Pancreas (tissue), 10 donors: ENCODE measurements at regions not wholly inside any gene's neighbourhood (a gene's known extent, or its start where the extent isn't known, plus 50 kb on each side); places are given as distances from the start of the nearest gene placed in this dataset.

Experiments
- ATAC-seq, 4 donors: fragments of 200-7000 bp; cut with Tn5 transposase; one replicate each; pipeline versions ENCODE4 v1.8.0 to v1.9.1; 2020; ENCODE audit warnings: mild to moderate bottlenecking in 4 of 4, moderate library complexity in 4 of 4
- DNase-seq, 6 donors: peaks; one replicate each; pipeline ENCODE4 v3.0.0-alpha.2; 2020
- FAIRE-seq: peaks from 2 replicates; lab custom pipeline; 2012; peaks lifted over from hg19 to GRCh38; lab: Jason Lieb, UNC
- H3K27ac ChIP-seq, 4 donors: fragments of 200-600 bp; sonication (generic); 1 replicate in 3 of 4; 2 replicates in 1 of 4; pipeline versions ENCODE4 v1.5.0 to v1.8.0; 2020
- H3K27me3 ChIP-seq, 4 donors: fragments of 200-600 bp; one replicate each; pipeline ENCODE4 v1.8.0; 2021
- H3K36me3 ChIP-seq, 3 donors: fragments of 200-600 bp; sonication (generic) in 1 of 3; one replicate each; pipeline versions ENCODE4 v1.5.0 to v1.8.0; 2020 to 2021
- H3K4me1 ChIP-seq, 3 donors: fragments of 200-600 bp; one replicate each; pipeline ENCODE4 v1.8.0; 2021
- H3K4me3 ChIP-seq, 4 donors: fragments of 200-600 bp; sonication (generic) in 2 of 4; one replicate each; pipeline versions ENCODE4 v1.5.0 to v1.8.0; 2020 to 2021
- H3K9me3 ChIP-seq, 4 donors: fragments of 200-600 bp; one replicate each; pipeline ENCODE4 v1.8.0; 2021
- WGBS, 2 donors: extraction: QIAGEN DNeasy Blood & Tissue Kit; methylation state at CpG; one replicate each; pipeline ENCODE4 v1.1.7; 2013; 5-methylcytosine and 5-hydroxymethylcytosine counted together
- intact Hi-C, 3 donors: fragments of 100-400 bp; cut with DNase I; formaldehyde crosslinking; loops; one replicate each; pipeline versions ENCODE4 v1.11.1 to v1.14.2; 2022
- TF ChIP-seq, protein P1 (sequence below), 4 donors: fragments of 200-600 bp; sonication (generic) in 3 of 4; IDR thresholded peaks; one replicate each; pipeline versions ENCODE4 v1.5.0 to v1.8.0; 2021; ENCODE audit warnings: antibody characterized with exemption in 4 of 4
- donor health status: healthy with polysubstance abuse.
- donor health status: DM: no; HTN: no; CAD: no; lungs with moderate emphysema.
- donor health status: DM: no; HTN: no; CAD: no.
- donor health status: control.
- donor health status: control.
- donor health status: Bipolar disorder and iron deficiency.
- donor health status: DM: yes; HTN: yes; CAD: no.
- donor health status: DM: no; HTN: no; CAD: no.
- donor health status: DM: no; HTN: no; CAD: no.
- donor health status: DM: yes; HTN: yes; CAD: no.

DNA sequence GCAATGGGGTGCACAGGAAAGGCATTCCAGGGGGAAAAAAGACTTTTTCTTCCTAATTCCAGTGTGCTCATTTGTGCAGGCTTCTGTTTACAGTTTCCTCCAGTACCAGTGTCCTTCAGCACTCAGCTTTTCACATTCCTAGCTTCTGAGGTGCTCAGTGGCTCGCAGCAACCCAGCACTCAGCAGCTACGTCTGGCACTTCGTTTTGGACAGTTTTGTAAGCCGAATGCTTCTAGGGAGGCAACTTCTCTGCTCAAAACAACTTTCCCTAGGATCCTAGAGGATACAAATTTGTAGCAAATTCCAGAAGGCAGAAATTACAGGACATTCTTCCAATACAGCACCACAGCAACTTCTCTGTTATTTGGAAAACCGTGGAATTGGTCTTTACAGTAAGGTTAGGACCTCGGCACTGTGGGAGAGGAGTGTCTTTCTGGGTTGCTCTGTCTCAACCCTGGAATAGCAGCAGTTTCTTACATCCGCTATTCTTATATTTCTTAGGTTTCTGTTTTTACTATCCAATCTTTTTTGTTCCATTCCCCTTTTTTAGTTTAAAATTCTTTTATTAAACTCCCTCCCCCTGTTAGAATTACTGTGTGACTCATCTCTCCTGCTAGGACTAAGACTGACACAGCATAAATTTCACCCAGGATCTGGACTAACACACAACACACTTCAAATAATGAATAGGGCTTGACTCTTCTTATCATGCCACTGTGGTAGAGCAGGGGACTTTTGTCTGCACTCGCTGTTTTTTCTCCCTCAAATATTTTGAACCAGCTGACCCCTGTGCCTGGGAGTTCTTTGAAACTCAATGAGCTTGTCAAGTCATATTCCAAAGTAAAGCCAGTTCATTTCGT lies 1314.7 kb downstream of the FSTL5 start:
- DNase-seq (no peak), ATAC-seq (peak in 3 of 4 donors; percentile 36 to 65 (median 44)), FAIRE-seq (no peak)
- WGBS, 2 donors: 37 to 42% methylated on average over 9 of the region's 9 CpGs
- intact Hi-C loops: no loop called here
- TF ChIP-seq, protein P1, sequence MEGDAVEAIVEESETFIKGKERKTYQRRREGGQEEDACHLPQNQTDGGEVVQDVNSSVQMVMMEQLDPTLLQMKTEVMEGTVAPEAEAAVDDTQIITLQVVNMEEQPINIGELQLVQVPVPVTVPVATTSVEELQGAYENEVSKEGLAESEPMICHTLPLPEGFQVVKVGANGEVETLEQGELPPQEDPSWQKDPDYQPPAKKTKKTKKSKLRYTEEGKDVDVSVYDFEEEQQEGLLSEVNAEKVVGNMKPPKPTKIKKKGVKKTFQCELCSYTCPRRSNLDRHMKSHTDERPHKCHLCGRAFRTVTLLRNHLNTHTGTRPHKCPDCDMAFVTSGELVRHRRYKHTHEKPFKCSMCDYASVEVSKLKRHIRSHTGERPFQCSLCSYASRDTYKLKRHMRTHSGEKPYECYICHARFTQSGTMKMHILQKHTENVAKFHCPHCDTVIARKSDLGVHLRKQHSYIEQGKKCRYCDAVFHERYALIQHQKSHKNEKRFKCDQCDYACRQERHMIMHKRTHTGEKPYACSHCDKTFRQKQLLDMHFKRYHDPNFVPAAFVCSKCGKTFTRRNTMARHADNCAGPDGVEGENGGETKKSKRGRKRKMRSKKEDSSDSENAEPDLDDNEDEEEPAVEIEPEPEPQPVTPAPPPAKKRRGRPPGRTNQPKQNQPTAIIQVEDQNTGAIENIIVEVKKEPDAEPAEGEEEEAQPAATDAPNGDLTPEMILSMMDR (IDR thresholded peaks at IDR 0.05): no peak
- Histone ChIP-seq H3K9me3 (no peaks in the 10 kb centered on the region), H3K4me1 (no peaks in the 10 kb centered on the region), H3K4me3 (no peak overlapping the region), H3K36me3 (no peaks in the 10 kb centered on the region), H3K27ac (no peak overlapping the region), H3K27me3 (no peaks in the 10 kb centered on the region)

- TF ChIP-seq, protein P1 (IDR thresholded peaks at IDR 0.05): no peak
- ATAC-seq: no peak
- no peaks in the 10 kb centered on the region for H3K27me3 ChIP-seq
- intact Hi-C loops: no loop called here
- H3K9me3 ChIP-seq: no peaks in the 10 kb centered on the region
- no peak for FAIRE-seq
- WGBS, 2 donors: 44 to 58% methylated on average over 1 of the region's 1 CpG
- H3K36me3 ChIP-seq: no peaks in the 10 kb centered on the region
- no peak overlapping the region for H3K4me3 ChIP-seq
- H3K27ac ChIP-seq: no peak overlapping the region
- no peak for DNase-seq
- H3K4me1 ChIP-seq: no peaks in the 10 kb centered on the region
These were observed 1299.5 kb downstream of the FSTL5 start for GRCh38 chr4:160864253-160864652.

GRCh38 chr4:160869899-160870298 lies 1293.9 kb downstream of the FSTL5 start:
- H3K27me3 ChIP-seq: no peaks in the 10 kb centered on the region

DNA sequence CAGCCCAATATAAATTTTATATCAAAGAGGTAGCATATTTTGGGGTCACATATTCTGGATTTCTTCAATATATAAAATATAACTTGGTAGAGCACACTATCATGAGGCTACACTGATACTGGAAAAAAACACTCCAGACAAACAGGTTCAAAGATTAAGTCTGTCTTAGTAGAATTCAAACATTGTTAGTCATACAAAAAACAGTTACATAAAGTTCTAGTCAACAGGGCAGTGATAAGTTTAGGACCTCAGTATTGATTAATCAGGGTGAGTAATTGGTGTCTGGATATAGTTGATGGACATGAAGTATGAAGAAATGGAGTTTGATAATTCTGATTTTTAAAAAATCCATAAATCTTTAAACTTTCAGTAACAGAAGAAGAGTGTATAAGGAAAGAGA lies 1291.3 kb downstream of the FSTL5 start:
- Histone ChIP-seq H3K27me3 (no peaks in the 10 kb centered on the region), H3K4me3 (no peak overlapping the region), H3K9me3 (no peaks in the 10 kb centered on the region), H3K27ac (no peak overlapping the region), H3K36me3 (no peaks in the 10 kb centered on the region), H3K4me1 (no peaks in the 10 kb centered on the region)
- no peak for DNase-seq
- intact Hi-C loops: no loop called here
- TF ChIP-seq, protein P1 (IDR thresholded peaks at IDR 0.05): no peak
- ATAC-seq: peak in 1 of 4 donors; percentile 57
- FAIRE-seq: no peak

More at GRCh38 chr4:160869899-160870298, 1293.9 kb downstream of the FSTL5 start:
- no peaks in the 10 kb centered on the region for H3K36me3 ChIP-seq
- TF ChIP-seq, protein P1 (IDR thresholded peaks at IDR 0.05): no peak
- no peaks in the 10 kb centered on the region for H3K9me3 ChIP-seq
- H3K27ac ChIP-seq: no peak overlapping the region
- FAIRE-seq (no peak), ATAC-seq (no peak), DNase-seq (no peak)
- H3K4me1 ChIP-seq: no peaks in the 10 kb centered on the region
- intact Hi-C loops: no loop called here
- H3K4me3 ChIP-seq: no peak overlapping the region
